ENCODE measurements at regions not wholly inside any gene's neighbourhood (a gene's known extent, or its start where the extent isn't known, plus 50 kb on each side); places are given as distances from the start of the nearest gene placed in this dataset.
"Not testable (repeated sequence)": the region's sequence is repeated elsewhere in the genome, so short reads cannot be mapped to it uniquely, and the experiment has no call there.

GRCh38 chr9:93879662-93880407, 75.3 kb downstream of the BARX1 start:
- not testable (repeated sequence) for DNase-seq (ENCODE audit: low read depth)

- no peak for DNase-seq (ENCODE audit: low read depth)
These were observed 79.8 kb downstream of the BARX1 start for GRCh38 chr9:93875330-93875729.

GRCh38 chr9:93874242-93874641, 80.9 kb downstream of the BARX1 start:
- DNase-seq (ENCODE audit: low read depth), result no peak

- no peak for DNase-seq (ENCODE audit: low read depth)
These were observed 83.9 kb downstream of the BARX1 start for GRCh38 chr9:93871286-93871685.

GRCh38 chr9:93869863-93870262, 85.3 kb downstream of the BARX1 start:
- no peak for DNase-seq (ENCODE audit: low read depth)

- DNase-seq (ENCODE audit: low read depth), result no peak
These were observed 86.1 kb downstream of the BARX1 start for GRCh38 chr9:93869088-93869487.

GRCh38 chr9:93865716-93866115, 89.4 kb downstream of the BARX1 start:
- DNase-seq (ENCODE audit: low read depth), result no peak

- no peak for DNase-seq (ENCODE audit: low read depth)
These were observed 89.9 kb downstream of the BARX1 start for GRCh38 chr9:93865245-93865644.

- no peak for DNase-seq (ENCODE audit: low read depth)
These were observed 90.3 kb downstream of the BARX1 start for GRCh38 chr9:93864840-93865239.

- no peak for DNase-seq (ENCODE audit: low read depth)
These were observed 91.1 kb downstream of the BARX1 start for GRCh38 chr9:93864032-93864431.

GRCh38 chr9:93862877-93863545, 92.1 kb downstream of the BARX1 start:
- DNase-seq (ENCODE audit: low read depth), result no peak

GRCh38 chr9:93861736-93862358, 93.3 kb downstream of the BARX1 start:
- no peak for DNase-seq (ENCODE audit: low read depth)

- DNase-seq (ENCODE audit: low read depth), result no peak
These were observed 94.2 kb downstream of the BARX1 start for GRCh38 chr9:93860694-93861658.

- DNase-seq (ENCODE audit: low read depth), result no peak
These were observed 95.5 kb downstream of the BARX1 start for GRCh38 chr9:93859431-93860215.

GRCh38 chr9:93857528-93857927, 97.6 kb downstream of the BARX1 start:
- no peak for DNase-seq (ENCODE audit: low read depth)

GRCh38 chr9:93852728-93853127, 102.4 kb downstream of the BARX1 start:
- DNase-seq (ENCODE audit: low read depth), result no peak

- DNase-seq (ENCODE audit: low read depth), result no peak
These were observed 108.8 kb downstream of the BARX1 start for GRCh38 chr9:93846349-93846748.

GRCh38 chr9:93843396-93843795, 111.8 kb downstream of the BARX1 start:
- no peak for DNase-seq (ENCODE audit: low read depth)

- DNase-seq (ENCODE audit: low read depth), result no peak
These were observed 124.5 kb downstream of the BARX1 start for GRCh38 chr9:93830606-93831005.

GRCh38 chr9:93830012-93830596, 125.1 kb downstream of the BARX1 start:
- no peak for DNase-seq (ENCODE audit: low read depth)
